ENCODE measurements at regions not wholly inside any gene's neighbourhood (a gene's known extent, or its start where the extent isn't known, plus 50 kb on each side); places are given as distances from the start of the nearest gene placed in this dataset.

- TF ChIP-seq ESRRA (CRISPR knock-in tag; IDR thresholded peaks at IDR 0.05; ENCODE audit: borderline replicate concordance) (no peak), USF1 (CRISPR knock-in tag; IDR thresholded peaks at IDR 0.05) (no peak), FOXP4 (CRISPR knock-in tag; IDR thresholded peaks at IDR 0.05) (no peak), CTCF (IDR thresholded peaks at IDR 0.05) (no peak), ARID4B (CRISPR knock-in tag; IDR thresholded peaks at IDR 0.05; ENCODE audit: borderline replicate concordance) (no peak), NR2C2 (CRISPR knock-in tag; IDR thresholded peaks at IDR 0.05) (no peak), ZNF425 (CRISPR knock-in tag; conservative IDR thresholded peaks at IDR 0.05) (no peak), TEAD4 (CRISPR knock-in tag; IDR thresholded peaks at IDR 0.05) (no peak), ATF2 (CRISPR knock-in tag; IDR thresholded peaks at IDR 0.05; ENCODE audit: borderline replicate concordance, low read depth) (no peak)
These were observed 52.2 kb upstream of the LSM14A start for GRCh38 chr19:34120141-34120540.
